IMR-90 (cell line): ENCODE measurements at regions not wholly inside any gene's neighbourhood (a gene's known extent, or its start where the extent isn't known, plus 50 kb on each side); places are given as distances from the start of the nearest gene placed in this dataset.

ENCODE experiments used
- ATAC-seq: fragments of 200-7000 bp; cut with Tn5 transposase; 2 replicates; pipeline ENCODE4 v1.9.1; 2020; ENCODE audit warnings: low read depth, mild to moderate bottlenecking, moderate library complexity
- BruUV-seq: library from RNA; stranded (reverse); fragments of 400-500 nt; replicated peaks from 2 replicates; lab custom pipeline; 2021; lab: Mats Ljungman, UMichigan
- CTCF ChIA-PET: fragments of 300-600 bp; formaldehyde crosslinking; extraction: SDS; loops from one replicate; lab custom pipeline; 2021; ENCODE audit warnings: antibody characterized with exemption; lab: Yijun Ruan, JAX
- POLR2A ChIA-PET: fragments of 300-600 bp; sonication (Branson Sonifier 250); formaldehyde crosslinking; loops from one replicate; lab custom pipeline; 2022; ENCODE audit warnings: antibody characterized with exemption; ENCODE audit not compliant: unreplicated experiment; lab: Charles Lee
- DNase-seq: peaks from one replicate; pipeline ENCODE4 v3.0.0; 2013
- H2AFZ ChIP-seq: replicated peaks from 2 replicates; pipeline ENCODE3; 2013; ENCODE audit warnings: low read length, mild to moderate bottlenecking; ENCODE audit not compliant: poor library complexity
- H2AK5ac ChIP-seq: 2 replicates; pipeline ENCODE4 v1.6.1; 2013; ENCODE audit warnings: low read depth, low read length, inconsistent platforms
- H2AK9ac ChIP-seq: replicated peaks from 2 replicates; pipeline ENCODE3; 2013; ENCODE audit warnings: mild to moderate bottlenecking, low read depth, low read length, moderate library complexity; ENCODE audit not compliant: poor library complexity
- H2BK120ac ChIP-seq: 2 replicates; pipeline ENCODE4 v1.6.1; 2013; ENCODE audit warnings: low read depth, low read length, inconsistent platforms
- H2BK15ac ChIP-seq: 3 replicates; pipeline ENCODE4 v1.6.1; 2013; ENCODE audit warnings: low read depth, low read length, inconsistent platforms
- H2BK20ac ChIP-seq: 2 replicates; pipeline ENCODE4 v1.6.1; 2013; ENCODE audit warnings: low read depth, mild to moderate bottlenecking, inconsistent platforms, low read length, moderate library complexity
- H2BK5ac ChIP-seq: 2 replicates; pipeline ENCODE4 v1.6.1; 2013; ENCODE audit warnings: mild to moderate bottlenecking, low read depth, low read length, inconsistent platforms; ENCODE audit not compliant: poor library complexity, severe bottlenecking
- H3K14ac ChIP-seq: replicated peaks from 2 replicates; pipeline ENCODE4 v1.6.1; 2013; ENCODE audit warnings: low read depth, low read length, inconsistent platforms
- H3K18ac ChIP-seq: 2 replicates; pipeline ENCODE4 v1.6.1; 2013; ENCODE audit warnings: low read depth, low read length, control low read depth
- H3K23ac ChIP-seq: 2 replicates; pipeline ENCODE4 v1.6.1; 2013; ENCODE audit warnings: low read depth, low read length, inconsistent platforms
- H3K27ac ChIP-seq: 2 replicates; pipeline ENCODE4 v1.5.1; 2013; ENCODE audit warnings: mild to moderate bottlenecking, control low read depth, low read length; ENCODE audit not compliant: insufficient read depth
- H3K27me3 ChIP-seq: 2 replicates; pipeline ENCODE4 v1.6.1; 2013; ENCODE audit warnings: low read length; ENCODE audit not compliant: control insufficient read depth, insufficient read depth
- H3K36me3 ChIP-seq: 2 replicates; pipeline ENCODE4 v1.6.1; 2013; ENCODE audit warnings: low read length, mixed read lengths; ENCODE audit not compliant: control insufficient read depth, insufficient read depth
- H3K4ac ChIP-seq: 2 replicates; pipeline ENCODE4 v1.6.1; 2013; ENCODE audit warnings: low read depth, low read length, inconsistent platforms
- H3K4me1 ChIP-seq: 2 replicates; pipeline ENCODE4 v1.6.1; 2013; ENCODE audit warnings: low read length, mixed read lengths; ENCODE audit not compliant: control insufficient read depth, insufficient read depth
- H3K4me2 ChIP-seq: 2 replicates; pipeline ENCODE4 v1.6.1; 2013; ENCODE audit warnings: low read depth, mild to moderate bottlenecking, control low read depth, low read length, moderate library complexity
- H3K4me3 ChIP-seq: 2 replicates; pipeline ENCODE4 v1.5.1; 2013; ENCODE audit warnings: low read depth, mild to moderate bottlenecking, control low read depth, low read length, moderate library complexity; ENCODE audit not compliant: insufficient read depth
- H3K56ac ChIP-seq: 2 replicates; pipeline ENCODE4 v1.6.1; 2013; ENCODE audit warnings: low read length, inconsistent platforms; ENCODE audit not compliant: insufficient read depth; ENCODE audit errors: extremely low read depth
- H3K79me1 ChIP-seq, 2 experiments: 2 replicates each; pipeline ENCODE4 v1.6.1; 2013; ENCODE audit warnings: low read length in 2 of 2, inconsistent platforms in 1 of 2, low read depth in 1 of 2
- H3K9ac ChIP-seq: 2 replicates; pipeline ENCODE4 v1.6.1; 2013; ENCODE audit warnings: low read depth, low read length, control low read depth
- H3K9me1 ChIP-seq: 2 replicates; pipeline ENCODE4 v1.6.1; 2013; ENCODE audit warnings: low read length, inconsistent platforms; ENCODE audit not compliant: insufficient read depth
- H3K9me3 ChIP-seq: 2 replicates; pipeline ENCODE4 v1.6.1; 2013; ENCODE audit warnings: low read length; ENCODE audit not compliant: control insufficient read depth, insufficient read depth
- H4K20me1 ChIP-seq: 2 replicates; pipeline ENCODE4 v1.6.1; 2013; ENCODE audit warnings: low read length, inconsistent platforms; ENCODE audit not compliant: insufficient read depth
- H4K5ac ChIP-seq: 2 replicates; pipeline ENCODE4 v1.6.1; 2013; ENCODE audit warnings: mild to moderate bottlenecking, low read depth, low read length, control low read depth
- H4K8ac ChIP-seq, 2 experiments: 2 replicates each; pipeline ENCODE4 v1.6.1; 2013; ENCODE audit warnings: low read depth in 2 of 2, low read length in 2 of 2, control low read depth in 1 of 2, inconsistent platforms in 1 of 2
- H4K91ac ChIP-seq: 2 replicates; pipeline ENCODE4 v1.6.1; 2013; ENCODE audit warnings: low read depth, low read length, inconsistent platforms; ENCODE audit not compliant: insufficient read depth
- BHLHE40 ChIP-seq: fragments of 150-350 bp; IDR thresholded peaks from 2 replicates; pipeline ENCODE4 v1.6.1; 2016; ENCODE audit warnings: mild to moderate bottlenecking, low read depth, low read length
- CEBPB ChIP-seq: IDR thresholded peaks from 2 replicates; pipeline ENCODE4 v1.6.1; 2012; ENCODE audit warnings: low read depth, low read length, improper control_type of control experiment
- CHD1 ChIP-seq: IDR thresholded peaks from 2 replicates; pipeline ENCODE4 v1.6.1; 2012; ENCODE audit warnings: low read depth, low read length, improper control_type of control experiment
- FOS ChIP-seq: fragments of 150-350 bp; IDR thresholded peaks from 2 replicates; pipeline ENCODE4 v1.6.1; 2016; ENCODE audit warnings: low read depth, low read length
- MAFK ChIP-seq: IDR thresholded peaks from 2 replicates; pipeline ENCODE4 v1.6.1; 2012; ENCODE audit warnings: low read depth, low read length, improper control_type of control experiment
- MXI1 ChIP-seq: IDR thresholded peaks from 2 replicates; pipeline ENCODE4 v1.6.1; 2012; ENCODE audit warnings: low read depth, mild to moderate bottlenecking, low read length, moderate library complexity, borderline replicate concordance
- RAD21 ChIP-seq: IDR thresholded peaks from 2 replicates; pipeline ENCODE4 v1.6.1; 2012; ENCODE audit warnings: low read length, improper control_type of control experiment
- SMC3 ChIP-seq: fragments of 150-350 bp; IDR thresholded peaks from 2 replicates; pipeline ENCODE4 v1.6.1; 2016; ENCODE audit warnings: low read depth, mild to moderate bottlenecking, antibody characterized with exemption, low read length, moderate library complexity
- WGBS, 2 experiments: methylation state at CpG; one replicate each; pipeline versions ENCODE4 v1.1.5 to v1.1.7; 2013; ENCODE audit warnings: missing lambda C conversion rate in 2 of 2; ENCODE audit not compliant: insufficient read length in 1 of 2; ENCODE audit errors: extremely low coverage in 2 of 2; 5-methylcytosine and 5-hydroxymethylcytosine counted together
- dilution Hi-C: fragments of 300-500 bp; cut with HindIII; formaldehyde crosslinking; loops from one replicate; pipeline ENCODE4 v1.14.3; 2018; ENCODE audit warnings: low sequenced_read_pairs; ENCODE audit not compliant: unreplicated experiment
- in situ Hi-C: fragments of 300-500 bp; cut with MboI; formaldehyde crosslinking; loops from 3 replicates; pipeline ENCODE4 v1.14.3; 2019; ENCODE audit warnings: low sequenced_read_pairs, inconsistent platforms, mixed read lengths
- intact Hi-C: fragments of 100-400 bp; cut with micrococcal nuclease; formaldehyde crosslinking; loops from 2 replicates; pipeline ENCODE4 v1.10.0; 2022
- TF ChIP-seq, protein P1 (sequence below): fragments of 150-350 bp; IDR thresholded peaks from 2 replicates; pipeline ENCODE4 v1.6.1; 2017; ENCODE audit warnings: mild to moderate bottlenecking, antibody characterized with exemption, low read length, low read depth

DNA sequence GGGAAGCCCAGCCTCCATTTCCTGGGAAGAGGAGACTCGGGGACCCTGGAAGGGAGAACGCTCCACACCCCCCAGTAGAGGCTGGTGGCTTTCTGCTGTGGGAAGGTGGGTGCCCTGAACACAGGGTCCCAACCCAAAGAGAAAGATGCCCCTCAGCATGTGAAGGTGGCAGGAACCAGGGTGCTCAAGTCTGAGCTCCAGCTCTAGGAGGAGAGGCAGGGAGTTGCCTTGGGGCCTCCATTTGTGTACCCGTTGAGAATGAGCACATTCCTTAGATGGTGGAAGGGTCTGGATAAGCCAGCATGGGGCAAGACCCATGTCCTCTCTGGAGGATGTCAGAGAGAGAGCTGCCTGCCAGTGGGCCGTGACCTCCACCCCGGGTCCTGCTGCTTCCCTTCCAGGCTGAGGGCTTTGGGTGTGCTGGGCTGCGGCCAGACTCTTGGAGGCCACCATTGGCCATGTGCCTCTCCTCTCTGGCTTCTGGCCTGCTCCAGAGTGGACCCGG is 212.4 kb downstream of the TBC1D2B start:
- WGBS, 2 experiments: 29% methylated on average over 1 of the region's 7 CpGs; no CpG with 5 or more reads in 1 of the 2 experiments
- ATAC-seq: no peak
- no peak overlapping the region for H3K4ac ChIP-seq
- no peaks in the 10 kb centered on the region for H3K9me3 ChIP-seq
- no peak overlapping the region for H2BK20ac ChIP-seq
- H4K8ac ChIP-seq: no peak overlapping the region
- H2AFZ ChIP-seq: no peak overlapping the region
- no peaks in the 10 kb centered on the region for H4K20me1 ChIP-seq
- H4K5ac ChIP-seq: no peak overlapping the region
- H3K23ac ChIP-seq: no peak overlapping the region
- in situ Hi-C loops: no loop called here
- H4K91ac ChIP-seq: no peak overlapping the region
- no TSS peak for BruUV-seq
- ChIA-PET CTCF (no interaction called here), POLR2A (no interaction called here)
- H2AK5ac ChIP-seq: no peak overlapping the region
- no peak overlapping the region for H3K27ac ChIP-seq
- no peaks in the 10 kb centered on the region for H3K9me1 ChIP-seq
- no peak overlapping the region for H3K4me3 ChIP-seq
- H3K14ac ChIP-seq: no peak overlapping the region
- no peak overlapping the region for H2AK9ac ChIP-seq
- H2BK15ac ChIP-seq: no peak overlapping the region
- H3K36me3 ChIP-seq: no peaks in the 10 kb centered on the region
- H2BK5ac ChIP-seq: no peak overlapping the region
- no peaks in the 10 kb centered on the region for H3K4me1 ChIP-seq
- H3K56ac ChIP-seq: no peak overlapping the region
- dilution Hi-C loops: no loop called here
- intact Hi-C loops: no loop called here
- peaks cover 30% of the 10 kb centered on the region for H3K27me3 ChIP-seq
- no peaks in the 10 kb centered on the region for H3K79me1 ChIP-seq
- H3K18ac ChIP-seq: no peak overlapping the region
- no peak for TF ChIP-seq SMC3
- TF ChIP-seq FOS: no peak
- TF ChIP-seq MXI1: no peak
- TF ChIP-seq, protein P1, sequence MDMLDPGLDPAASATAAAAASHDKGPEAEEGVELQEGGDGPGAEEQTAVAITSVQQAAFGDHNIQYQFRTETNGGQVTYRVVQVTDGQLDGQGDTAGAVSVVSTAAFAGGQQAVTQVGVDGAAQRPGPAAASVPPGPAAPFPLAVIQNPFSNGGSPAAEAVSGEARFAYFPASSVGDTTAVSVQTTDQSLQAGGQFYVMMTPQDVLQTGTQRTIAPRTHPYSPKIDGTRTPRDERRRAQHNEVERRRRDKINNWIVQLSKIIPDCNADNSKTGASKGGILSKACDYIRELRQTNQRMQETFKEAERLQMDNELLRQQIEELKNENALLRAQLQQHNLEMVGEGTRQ: no peak
- TF ChIP-seq RAD21: no peak
- TF ChIP-seq CEBPB: no peak
- no peak for TF ChIP-seq MAFK
- TF ChIP-seq CHD1: no peak
- TF ChIP-seq BHLHE40: no peak
- no peak overlapping the region for H3K4me2 ChIP-seq
- no peak overlapping the region for H2BK120ac ChIP-seq
- no peak overlapping the region for H3K9ac ChIP-seq
- DNase-seq: no peak
